Tibial nerve (tissue), 3 donors: ENCODE measurements at regions not wholly inside any gene's neighbourhood (a gene's known extent, or its start where the extent isn't known, plus 50 kb on each side); places are given as distances from the start of the nearest gene placed in this dataset.

Experiments
- CTCF ChIP-seq, 5 experiments: fragments of 200-600 bp in 3 of 5; fragments of 450-650 bp in 2 of 5; sonication (generic) in 3 of 5; IDR thresholded peaks; one replicate each; pipeline ENCODE4 v1.5.1; 2016 to 2019; ENCODE audit warnings: antibody characterized with exemption in 5 of 5, mild to moderate bottlenecking in 3 of 5, moderate library complexity in 2 of 5
- POLR2A ChIP-seq, 2 donors: fragments of 450-650 bp; IDR thresholded peaks; one replicate each; pipeline ENCODE4 v1.6.1; 2017; ENCODE audit warnings: antibody characterized with exemption in 2 of 2, mild to moderate bottlenecking in 2 of 2, moderate library complexity in 2 of 2

GRCh38 chr10:10497245-10497644 lies 520.4 kb upstream of the CELF2 start:
- TF ChIP-seq POLR2A (IDR thresholded peaks at IDR 0.05): no peak
- TF ChIP-seq CTCF (IDR thresholded peaks at IDR 0.05): no peak
